ENCODE measurements at regions not wholly inside any gene's neighbourhood (a gene's known extent, or its start where the extent isn't known, plus 50 kb on each side); places are given as distances from the start of the nearest gene placed in this dataset.
A peak's percentile ranks its signal among the peaks of the same experiment; 100 is the strongest.

DNA sequence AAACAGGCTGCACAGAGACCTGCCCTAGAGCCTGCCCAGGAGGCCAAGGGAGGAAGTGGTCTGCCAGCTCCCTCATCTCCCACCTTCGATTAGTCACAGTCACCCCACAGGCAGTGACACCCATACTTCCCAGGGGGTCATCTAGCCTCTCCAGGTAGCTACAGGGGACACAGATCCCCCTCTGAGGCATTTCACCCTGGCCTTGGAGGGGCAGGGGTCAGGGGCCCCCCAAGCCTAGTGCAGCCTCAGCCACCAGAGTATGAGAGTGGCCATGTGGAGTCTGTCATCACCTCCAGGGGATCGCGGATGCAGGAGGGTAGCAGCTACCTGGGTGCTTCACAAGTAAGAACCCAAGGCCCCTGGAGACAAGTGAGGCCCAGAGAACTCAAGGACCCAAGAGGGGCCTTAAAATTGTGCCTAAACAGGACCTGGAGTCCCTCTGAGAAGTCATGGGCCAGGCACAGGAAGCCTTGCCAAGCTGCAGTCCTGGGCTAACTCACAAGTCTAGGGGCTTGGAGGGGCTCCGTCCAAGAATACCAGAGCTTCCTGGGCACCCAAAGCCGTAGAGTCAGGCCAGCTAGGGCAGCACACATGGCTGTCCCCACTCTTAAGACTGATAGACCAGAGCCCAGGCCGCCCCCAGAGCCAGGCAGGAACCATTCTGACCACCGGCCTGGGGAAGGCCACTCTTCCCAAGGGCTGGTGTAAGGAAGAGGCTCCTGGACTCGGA lies 354.3 kb upstream of the ID2 start:
- BruUV-seq (replicated peaks), result no TSS peak
- DNase-seq (ENCODE audit: low spot score), result no peak
- Histone ChIP-seq H3K27me3 (replicated peaks; ENCODE audit: insufficient read depth, low read depth, low read length, poor library complexity) (no peaks in the 10 kb centered on the region), H3K9me3 (ENCODE audit: low read depth, low read length, poor library complexity, severe bottlenecking) (no peaks in the 10 kb centered on the region), H3K36me3 (ENCODE audit: insufficient read depth, low read length, poor library complexity, severe bottlenecking) (no peaks in the 10 kb centered on the region), H3K27ac (ENCODE audit: low read depth, low read length, poor library complexity, severe bottlenecking) (no peak overlapping the region), H3K4me3 (ENCODE audit: low read depth, low read length, poor library complexity, severe bottlenecking) (no peak overlapping the region), H3K4me1 (ENCODE audit: insufficient read depth, low read length, poor library complexity, severe bottlenecking) (peaks cover 8% of the 10 kb centered on the region)
- TF ChIP-seq, protein P1, sequence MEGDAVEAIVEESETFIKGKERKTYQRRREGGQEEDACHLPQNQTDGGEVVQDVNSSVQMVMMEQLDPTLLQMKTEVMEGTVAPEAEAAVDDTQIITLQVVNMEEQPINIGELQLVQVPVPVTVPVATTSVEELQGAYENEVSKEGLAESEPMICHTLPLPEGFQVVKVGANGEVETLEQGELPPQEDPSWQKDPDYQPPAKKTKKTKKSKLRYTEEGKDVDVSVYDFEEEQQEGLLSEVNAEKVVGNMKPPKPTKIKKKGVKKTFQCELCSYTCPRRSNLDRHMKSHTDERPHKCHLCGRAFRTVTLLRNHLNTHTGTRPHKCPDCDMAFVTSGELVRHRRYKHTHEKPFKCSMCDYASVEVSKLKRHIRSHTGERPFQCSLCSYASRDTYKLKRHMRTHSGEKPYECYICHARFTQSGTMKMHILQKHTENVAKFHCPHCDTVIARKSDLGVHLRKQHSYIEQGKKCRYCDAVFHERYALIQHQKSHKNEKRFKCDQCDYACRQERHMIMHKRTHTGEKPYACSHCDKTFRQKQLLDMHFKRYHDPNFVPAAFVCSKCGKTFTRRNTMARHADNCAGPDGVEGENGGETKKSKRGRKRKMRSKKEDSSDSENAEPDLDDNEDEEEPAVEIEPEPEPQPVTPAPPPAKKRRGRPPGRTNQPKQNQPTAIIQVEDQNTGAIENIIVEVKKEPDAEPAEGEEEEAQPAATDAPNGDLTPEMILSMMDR (conservative IDR thresholded peaks at IDR 0.05; ENCODE audit: low read depth, low read length), result no peak
- no peak for TF ChIP-seq EZH2 (IDR thresholded peaks at IDR 0.05; ENCODE audit: borderline replicate concordance, low read depth, low read length, poor library complexity, severe bottlenecking)
- intact Hi-C loops (cut with micrococcal nuclease; ENCODE audit: unreplicated experiment), result no loop called here
- POLR2A ChIA-PET (ENCODE audit: low non-redundant PET), result no interaction called here
- CTCF ChIA-PET, result no interaction called here

DNA sequence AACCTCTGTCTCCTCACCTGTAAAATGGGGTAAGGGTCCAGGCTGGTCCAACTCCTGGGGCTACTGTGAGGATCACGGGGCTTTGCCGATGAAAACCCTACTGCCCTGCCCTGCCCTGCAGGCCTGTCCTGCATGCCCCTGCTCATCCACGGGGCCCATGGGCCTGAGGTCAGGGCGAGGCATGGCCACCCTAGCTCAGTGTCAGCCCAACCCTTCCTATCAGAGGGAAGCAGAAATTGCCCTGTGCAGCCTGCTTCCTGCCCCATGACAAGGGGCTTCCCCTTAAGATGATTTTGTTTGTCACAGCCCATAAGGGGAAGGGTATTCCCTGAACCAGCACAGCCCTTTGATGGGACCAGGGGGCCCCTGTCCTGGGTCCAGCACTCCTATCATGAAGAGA lies 353.6 kb upstream of the ID2 start:
- H3K9me3 ChIP-seq (ENCODE audit: low read depth, low read length, poor library complexity, severe bottlenecking), result no peaks in the 10 kb centered on the region
- H3K36me3 ChIP-seq (ENCODE audit: insufficient read depth, low read length, poor library complexity, severe bottlenecking), result no peaks in the 10 kb centered on the region
- H3K4me1 ChIP-seq (ENCODE audit: insufficient read depth, low read length, poor library complexity, severe bottlenecking), result peaks cover 8% of the 10 kb centered on the region
- no TSS peak for BruUV-seq (replicated peaks)
- H3K27me3 ChIP-seq (replicated peaks; ENCODE audit: insufficient read depth, low read depth, low read length, poor library complexity), result no peaks in the 10 kb centered on the region
- no peak overlapping the region for H3K27ac ChIP-seq (ENCODE audit: low read depth, low read length, poor library complexity, severe bottlenecking)
- intact Hi-C loops (cut with micrococcal nuclease; ENCODE audit: unreplicated experiment), result no loop called here
- ChIA-PET POLR2A (ENCODE audit: low non-redundant PET) (no interaction called here), CTCF (no interaction called here)
- no peak for DNase-seq (ENCODE audit: low spot score)
- H3K4me3 ChIP-seq (ENCODE audit: low read depth, low read length, poor library complexity, severe bottlenecking), result no peak overlapping the region
- TF ChIP-seq, protein P1 (conservative IDR thresholded peaks at IDR 0.05; ENCODE audit: low read depth, low read length), result no peak

DNA sequence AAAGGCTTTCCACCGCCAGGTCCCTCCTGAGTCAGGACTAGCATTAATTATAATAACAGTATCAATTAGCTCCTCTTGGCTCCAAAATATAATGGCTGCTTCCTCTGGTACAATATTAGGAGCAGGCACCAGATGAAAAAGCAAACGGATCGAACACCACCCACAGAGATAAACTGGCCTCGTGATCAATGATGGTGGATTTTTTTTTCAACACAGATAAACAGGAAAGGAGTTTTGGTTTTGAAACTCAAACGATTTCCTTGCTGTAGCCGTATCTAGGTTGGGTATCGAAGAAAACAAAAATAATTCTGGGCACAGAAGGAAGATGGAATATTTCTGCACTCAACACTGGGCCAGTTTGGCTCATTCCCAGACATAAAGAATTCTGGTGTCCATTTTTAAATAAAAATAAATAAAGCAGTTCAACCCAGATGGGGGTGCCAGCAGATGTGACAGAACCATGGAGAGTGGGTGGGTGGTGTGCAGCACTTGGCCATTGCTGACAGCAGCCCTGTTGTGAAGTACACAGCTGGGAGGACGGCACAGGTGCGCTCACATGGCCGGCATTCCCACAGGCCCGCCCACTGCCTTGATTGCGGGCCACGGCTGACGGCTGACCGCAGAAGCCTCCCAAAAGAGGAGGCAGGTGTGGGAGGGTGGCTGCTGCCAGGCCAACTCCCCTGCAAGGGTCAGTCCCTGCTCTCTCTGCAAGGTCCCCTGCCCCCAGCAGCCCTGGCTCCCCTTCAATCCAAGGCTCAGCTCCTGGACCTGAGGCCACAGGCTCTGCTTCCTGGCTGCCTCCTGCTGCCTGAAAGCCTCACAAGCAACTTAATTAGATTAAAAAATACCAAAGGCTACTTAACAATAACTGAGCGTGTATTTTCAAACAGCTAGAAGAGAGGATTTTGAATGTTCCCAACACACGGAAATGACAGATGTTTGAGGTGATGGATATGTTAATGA lies 351.9 kb upstream of the ID2 start:
- no peak overlapping the region for H3K27ac ChIP-seq (ENCODE audit: low read depth, low read length, poor library complexity, severe bottlenecking)
- H3K36me3 ChIP-seq (ENCODE audit: insufficient read depth, low read length, poor library complexity, severe bottlenecking), result no peaks in the 10 kb centered on the region
- peaks cover 8% of the 10 kb centered on the region for H3K4me1 ChIP-seq (ENCODE audit: insufficient read depth, low read length, poor library complexity, severe bottlenecking)
- H3K4me3 ChIP-seq (ENCODE audit: low read depth, low read length, poor library complexity, severe bottlenecking), result no peak overlapping the region
- no TSS peak for BruUV-seq (replicated peaks)
- no peak for TF ChIP-seq EZH2 (IDR thresholded peaks at IDR 0.05; ENCODE audit: borderline replicate concordance, low read depth, low read length, poor library complexity, severe bottlenecking)
- TF ChIP-seq, protein P1 (conservative IDR thresholded peaks at IDR 0.05; ENCODE audit: low read depth, low read length), result 0 out of 2 replicates have a peak, but pooled peaks have one; percentile 19
- POLR2A ChIA-PET (ENCODE audit: low non-redundant PET), result no interaction called here
- intact Hi-C loops (cut with micrococcal nuclease; ENCODE audit: unreplicated experiment), result no loop called here
- DNase-seq (ENCODE audit: low spot score), result peak; percentile 21
- H3K9me3 ChIP-seq (ENCODE audit: low read depth, low read length, poor library complexity, severe bottlenecking), result no peaks in the 10 kb centered on the region
- no peaks in the 10 kb centered on the region for H3K27me3 ChIP-seq (replicated peaks; ENCODE audit: insufficient read depth, low read depth, low read length, poor library complexity)
- CTCF ChIA-PET, result no interaction called here
